GM20000 (cell line): ENCODE measurements at regions not wholly inside any gene's neighbourhood (a gene's known extent, or its start where the extent isn't known, plus 50 kb on each side); places are given as distances from the start of the nearest gene placed in this dataset.

Experiments
- DNase-seq: peaks from one replicate; pipeline ENCODE4 v3.0.0; 2012; ENCODE audit warnings: low spot score
- CTCF ChIP-seq: IDR thresholded peaks from 2 replicates; pipeline ENCODE4 v1.5.1; 2012; ENCODE audit warnings: mild to moderate bottlenecking, control low read depth; ENCODE audit errors: extremely low read depth, missing control alignments

GRCh38 chr4:27514711-27515110 lies 654.1 kb downstream of the STIM2 start:
- DNase-seq, result no peak
- TF ChIP-seq CTCF, result no peak

- TF ChIP-seq CTCF, result no peak
- no peak for DNase-seq
Measured at GRCh38 chr4:27515140-27515539, 654.5 kb downstream of the STIM2 start.

- TF ChIP-seq CTCF, result no peak
Measured at GRCh38 chr4:27518876-27519275, 658.2 kb downstream of the STIM2 start.

GRCh38 chr4:27524224-27524623 lies 663.6 kb downstream of the STIM2 start:
- TF ChIP-seq CTCF, result no peak
- no peak for DNase-seq

More at GRCh38 chr4:27518876-27519275, 658.2 kb downstream of the STIM2 start:
- no peak for DNase-seq

GRCh38 chr4:27534488-27534887 lies 673.8 kb downstream of the STIM2 start:
- TF ChIP-seq CTCF, result no peak
- no peak for DNase-seq

GRCh38 chr4:27568236-27568951 lies 707.8 kb downstream of the STIM2 start:
- no peak for TF ChIP-seq CTCF
- DNase-seq, result no peak

GRCh38 chr4:27568952-27569319 lies 708.3 kb downstream of the STIM2 start:
- DNase-seq, result no peak
- TF ChIP-seq CTCF, result no peak
